GM12872 (cell line): ENCODE measurements at regions not wholly inside any gene's neighbourhood (a gene's known extent, or its start where the extent isn't known, plus 50 kb on each side); places are given as distances from the start of the nearest gene placed in this dataset.

Experiments used
- TF ChIP-seq, protein P1 (sequence below): IDR thresholded peaks from 3 replicates; pipeline ENCODE4 v1.5.1; 2011; ENCODE audit warnings: low read depth, mild to moderate bottlenecking, low read length, moderate library complexity; ENCODE audit not compliant: insufficient read depth

GRCh38 chr2:59754011-59754735 lies 799.3 kb downstream of the BCL11A start:
- TF ChIP-seq, protein P1, sequence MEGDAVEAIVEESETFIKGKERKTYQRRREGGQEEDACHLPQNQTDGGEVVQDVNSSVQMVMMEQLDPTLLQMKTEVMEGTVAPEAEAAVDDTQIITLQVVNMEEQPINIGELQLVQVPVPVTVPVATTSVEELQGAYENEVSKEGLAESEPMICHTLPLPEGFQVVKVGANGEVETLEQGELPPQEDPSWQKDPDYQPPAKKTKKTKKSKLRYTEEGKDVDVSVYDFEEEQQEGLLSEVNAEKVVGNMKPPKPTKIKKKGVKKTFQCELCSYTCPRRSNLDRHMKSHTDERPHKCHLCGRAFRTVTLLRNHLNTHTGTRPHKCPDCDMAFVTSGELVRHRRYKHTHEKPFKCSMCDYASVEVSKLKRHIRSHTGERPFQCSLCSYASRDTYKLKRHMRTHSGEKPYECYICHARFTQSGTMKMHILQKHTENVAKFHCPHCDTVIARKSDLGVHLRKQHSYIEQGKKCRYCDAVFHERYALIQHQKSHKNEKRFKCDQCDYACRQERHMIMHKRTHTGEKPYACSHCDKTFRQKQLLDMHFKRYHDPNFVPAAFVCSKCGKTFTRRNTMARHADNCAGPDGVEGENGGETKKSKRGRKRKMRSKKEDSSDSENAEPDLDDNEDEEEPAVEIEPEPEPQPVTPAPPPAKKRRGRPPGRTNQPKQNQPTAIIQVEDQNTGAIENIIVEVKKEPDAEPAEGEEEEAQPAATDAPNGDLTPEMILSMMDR = peak; percentile 29; the same call in 1 of the 3 replicates

DNA sequence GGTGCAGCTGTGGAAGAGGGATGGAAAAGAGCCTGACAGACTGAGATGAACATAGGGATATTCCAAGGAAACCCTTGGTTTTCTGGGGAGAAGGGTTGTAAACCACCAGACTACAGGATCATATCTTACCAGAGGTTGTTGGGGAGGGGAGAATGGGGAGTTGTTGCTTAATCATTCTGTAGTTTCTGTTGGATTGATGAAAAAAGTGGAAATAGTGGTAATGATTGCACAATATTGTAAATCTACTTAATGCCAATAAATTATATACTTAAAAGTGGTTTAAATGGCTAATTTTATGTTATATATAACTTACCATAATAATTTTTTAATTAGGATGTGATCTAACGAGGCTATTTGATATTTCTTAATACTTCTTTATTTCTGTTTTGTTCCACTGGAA lies 800.9 kb downstream of the BCL11A start:
- TF ChIP-seq, protein P1 = no peak

GRCh38 chr2:59752071-59752470 lies 801.4 kb downstream of the BCL11A start:
- TF ChIP-seq, protein P1 = no peak

GRCh38 chr2:59746291-59746690 lies 807.2 kb downstream of the BCL11A start:
- TF ChIP-seq, protein P1 = no peak

GRCh38 chr2:59745085-59745484 lies 808.4 kb downstream of the BCL11A start:
- TF ChIP-seq, protein P1 = no peak

GRCh38 chr2:59744436-59744835 lies 809.0 kb downstream of the BCL11A start:
- TF ChIP-seq, protein P1 = no peak

DNA sequence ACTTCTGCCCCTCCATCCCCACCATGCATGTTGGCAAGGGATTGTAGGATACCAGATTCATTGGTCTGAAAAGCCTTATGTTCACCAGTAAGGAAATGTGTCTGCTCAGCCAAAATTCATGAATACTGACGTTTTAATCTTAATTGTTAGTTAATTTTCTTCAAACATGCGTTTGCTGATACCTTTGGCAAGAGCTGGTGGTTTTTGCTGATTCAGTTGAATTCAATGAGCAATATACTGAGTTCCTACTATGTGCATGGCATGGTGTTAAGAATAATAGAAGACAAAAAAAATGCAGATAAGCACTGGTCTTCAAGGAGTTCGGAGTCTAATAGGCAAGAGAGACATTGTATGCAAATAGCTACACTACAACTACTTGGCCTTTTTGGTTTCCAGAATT lies 811.6 kb downstream of the BCL11A start:
- TF ChIP-seq, protein P1 = no peak
